CD8-positive, alpha-beta memory T cell (primary cell): ENCODE measurements at regions not wholly inside any gene's neighbourhood (a gene's known extent, or its start where the extent isn't known, plus 50 kb on each side); places are given as distances from the start of the nearest gene placed in this dataset.

ENCODE experiments used
- CTCF ChIA-PET: fragments of 350-600 bp; sonication (Branson Sonifier 250); formaldehyde crosslinking; loops from one replicate; lab custom pipeline; 2021; ENCODE audit warnings: antibody characterized with exemption; lab: Charles Lee
- POLR2A ChIA-PET: fragments of 350-600 bp; sonication (Branson Sonifier 250); formaldehyde crosslinking; loops from one replicate; lab custom pipeline; 2021; ENCODE audit warnings: antibody characterized with exemption; lab: Charles Lee
- DNase-seq, 5 donors: peaks; one replicate each; pipeline versions ENCODE4 v3.0.0 to v3.0.0-alpha.2; 2020 to 2022; ENCODE audit warnings: mixed read lengths in 1 of 5
- H3K27ac ChIP-seq: one replicate; pipeline ENCODE4 v1.7.0; 2013; ENCODE audit warnings: low read depth, mild to moderate bottlenecking, low read length, moderate library complexity
- H3K27me3 ChIP-seq: 2 replicates; pipeline ENCODE4 v1.7.0; 2013; ENCODE audit warnings: low read length, mild to moderate bottlenecking; ENCODE audit not compliant: insufficient read depth, poor library complexity, severe bottlenecking
- H3K36me3 ChIP-seq: 2 replicates; pipeline ENCODE4 v1.7.0; 2013; ENCODE audit warnings: mild to moderate bottlenecking, low read length, moderate library complexity; ENCODE audit not compliant: insufficient read depth
- H3K4me1 ChIP-seq: 2 replicates; pipeline ENCODE4 v1.7.0; 2013; ENCODE audit warnings: mild to moderate bottlenecking, low read length, moderate library complexity; ENCODE audit not compliant: insufficient read depth
- H3K4me3 ChIP-seq: 2 replicates; pipeline ENCODE4 v1.7.0; 2013; ENCODE audit warnings: mild to moderate bottlenecking, low read length
- H3K9me3 ChIP-seq: 2 replicates; pipeline ENCODE4 v1.7.0; 2013; ENCODE audit warnings: mild to moderate bottlenecking, low read length
- H3K27ac Mint-ChIP-seq, 8 donors: one replicate each; pipeline ENCODE4 v1.8.0; 2020 to 2021; ENCODE audit warnings: mixed read lengths in 8 of 8, mild to moderate bottlenecking in 6 of 8, inconsistent platforms in 3 of 8, moderate library complexity in 3 of 8
- H3K27me3 Mint-ChIP-seq, 2 donors: one replicate each; pipeline ENCODE4 v1.8.0; 2020 to 2021; ENCODE audit warnings: mixed read lengths in 2 of 2, mild to moderate bottlenecking in 1 of 2, moderate library complexity in 1 of 2
- H3K36me3 Mint-ChIP-seq, 3 donors: one replicate each; pipeline ENCODE4 v1.8.0; 2020 to 2021; ENCODE audit warnings: mixed read lengths in 3 of 3, inconsistent platforms in 1 of 3, mild to moderate bottlenecking in 1 of 3
- H3K4me1 Mint-ChIP-seq, 3 donors: one replicate each; pipeline ENCODE4 v1.8.0; 2020 to 2021; ENCODE audit warnings: mixed read lengths in 3 of 3, inconsistent platforms in 1 of 3, mild to moderate bottlenecking in 1 of 3
- H3K4me3 Mint-ChIP-seq, 7 donors: one replicate each; pipeline ENCODE4 v1.8.0; 2020 to 2021; ENCODE audit warnings: mixed read lengths in 7 of 7, mild to moderate bottlenecking in 6 of 7, moderate library complexity in 4 of 7, inconsistent platforms in 2 of 7
- H3K9me3 Mint-ChIP-seq, 5 donors: one replicate each; pipeline ENCODE4 v1.8.0; 2020 to 2022; ENCODE audit warnings: mixed read lengths in 5 of 5, mild to moderate bottlenecking in 3 of 5, moderate library complexity in 2 of 5, inconsistent platforms in 1 of 5

- Histone ChIP-seq H3K4me3 (no peak overlapping the region), H3K36me3 (no peaks in the 10 kb centered on the region), H3K27ac (no peak overlapping the region), H3K9me3 (no peaks in the 10 kb centered on the region), H3K4me1 (no peaks in the 10 kb centered on the region), H3K27me3 (peaks cover 3% of the 10 kb centered on the region)
- POLR2A ChIA-PET = no interaction called here
- DNase-seq = no peak
- CTCF ChIA-PET = no interaction called here
- Mint-ChIP-seq H3K27ac (no peak overlapping the region), H3K36me3 (peaks cover 0 to 8% (median 2%) of the 10 kb centered on the region in 3 donors), H3K9me3 (peaks cover 11 to 25% (median 23%) of the 10 kb centered on the region in 5 donors), H3K27me3 (peaks cover 24 to 42% of the 10 kb centered on the region in 2 donors), H3K4me1 (no peaks in the 10 kb centered on the region), H3K4me3 (no peak overlapping the region)
Measured at GRCh38 chr14:96653597-96653996, 143.6 kb upstream of the VRK1 start.

GRCh38 chr14:96658611-96659010 is 138.6 kb upstream of the VRK1 start:
- CTCF ChIA-PET = no interaction called here
- H3K4me3 Mint-ChIP-seq = no peak overlapping the region

GRCh38 chr14:96660123-96660522 is 137.1 kb upstream of the VRK1 start:
- no peaks in the 10 kb centered on the region for H3K36me3 ChIP-seq
- CTCF ChIA-PET = no interaction called here
- Mint-ChIP-seq H3K27me3 (peaks cover 41 to 63% of the 10 kb centered on the region in 2 donors), H3K27ac (no peak overlapping the region), H3K36me3 (peaks cover 0 to 8% (median 2%) of the 10 kb centered on the region in 3 donors), H3K9me3 (peaks cover 7 to 28% (median 22%) of the 10 kb centered on the region in 5 donors), H3K4me1 (no peaks in the 10 kb centered on the region), H3K4me3 (no peak overlapping the region)
- H3K4me1 ChIP-seq = no peaks in the 10 kb centered on the region
- POLR2A ChIA-PET = no interaction called here
- H3K9me3 ChIP-seq = no peaks in the 10 kb centered on the region
- H3K4me3 ChIP-seq = no peak overlapping the region
- H3K27ac ChIP-seq = no peak overlapping the region
- peaks cover 13% of the 10 kb centered on the region for H3K27me3 ChIP-seq
- DNase-seq = no peak

More at GRCh38 chr14:96658611-96659010, 138.6 kb upstream of the VRK1 start:
- Mint-ChIP-seq H3K27me3 (peaks cover 42 to 58% of the 10 kb centered on the region in 2 donors), H3K4me1 (no peaks in the 10 kb centered on the region), H3K9me3 (peaks cover 7 to 28% (median 22%) of the 10 kb centered on the region in 5 donors), H3K27ac (no peak overlapping the region), H3K36me3 (peaks cover 0 to 8% (median 2%) of the 10 kb centered on the region in 3 donors)
- no peak for DNase-seq
- Histone ChIP-seq H3K4me1 (no peaks in the 10 kb centered on the region), H3K27ac (no peak overlapping the region), H3K4me3 (no peak overlapping the region), H3K9me3 (no peaks in the 10 kb centered on the region), H3K36me3 (no peaks in the 10 kb centered on the region), H3K27me3 (peaks cover 13% of the 10 kb centered on the region)
- POLR2A ChIA-PET = interaction anchor here (0.7 kb wide), 1 partner anchor 149 kb away, joined by 3 read pairs; no protein-coding TSS in a partner anchor

- Mint-ChIP-seq H3K9me3 (peaks cover 7 to 26% (median 22%) of the 10 kb centered on the region in 5 donors), H3K4me3 (no peak overlapping the region), H3K27me3 (peaks cover 41 to 64% of the 10 kb centered on the region in 2 donors), H3K27ac (no peak overlapping the region), H3K4me1 (no peaks in the 10 kb centered on the region), H3K36me3 (peaks cover 0 to 8% (median 2%) of the 10 kb centered on the region in 3 donors)
- no peaks in the 10 kb centered on the region for H3K9me3 ChIP-seq
- no peak for DNase-seq
- no peak overlapping the region for H3K4me3 ChIP-seq
- ChIA-PET POLR2A (no interaction called here), CTCF (no interaction called here)
- peaks cover 13% of the 10 kb centered on the region for H3K27me3 ChIP-seq
- H3K4me1 ChIP-seq = no peaks in the 10 kb centered on the region
- H3K27ac ChIP-seq = no peak overlapping the region
- H3K36me3 ChIP-seq = no peaks in the 10 kb centered on the region
Measured at GRCh38 chr14:96660667-96661066, 136.5 kb upstream of the VRK1 start.

- no peak overlapping the region for H3K4me3 Mint-ChIP-seq
- H3K27me3 Mint-ChIP-seq = peaks cover 45 to 68% of the 10 kb centered on the region in 2 donors
- DNase-seq = no peak
- no peaks in the 10 kb centered on the region for H3K4me1 Mint-ChIP-seq
- peaks cover 7 to 22% (median 15%) of the 10 kb centered on the region in 5 donors for H3K9me3 Mint-ChIP-seq
- ChIA-PET CTCF (interaction anchor here (1.2 kb wide), 1 partner anchor 9 kb away, joined by 3 read pairs; no protein-coding TSS in a partner anchor), POLR2A (no interaction called here)
- Histone ChIP-seq H3K4me3 (no peak overlapping the region), H3K27ac (no peak overlapping the region), H3K4me1 (no peaks in the 10 kb centered on the region), H3K9me3 (no peaks in the 10 kb centered on the region), H3K27me3 (peaks cover 13% of the 10 kb centered on the region), H3K36me3 (no peaks in the 10 kb centered on the region)
- H3K36me3 Mint-ChIP-seq = peaks cover 0 to 8% (median 2%) of the 10 kb centered on the region in 3 donors
- H3K27ac Mint-ChIP-seq = no peak overlapping the region
Measured at GRCh38 chr14:96661244-96661969, 135.8 kb upstream of the VRK1 start.

GRCh38 chr14:96662116-96662970 is 134.8 kb upstream of the VRK1 start:
- ChIA-PET CTCF (interaction anchor here (1.2 kb wide), 1 partner anchor 8 kb away, joined by 3 read pairs; no protein-coding TSS in a partner anchor), POLR2A (no interaction called here)
- Histone ChIP-seq H3K4me1 (no peaks in the 10 kb centered on the region), H3K27ac (no peak overlapping the region), H3K36me3 (no peaks in the 10 kb centered on the region), H3K9me3 (no peaks in the 10 kb centered on the region), H3K4me3 (no peak overlapping the region), H3K27me3 (peaks cover 13% of the 10 kb centered on the region)
- peaks cover 4 to 14% (median 8%) of the 10 kb centered on the region in 5 donors for H3K9me3 Mint-ChIP-seq
- H3K27ac Mint-ChIP-seq = no peak overlapping the region
- no peak overlapping the region for H3K4me3 Mint-ChIP-seq
- no peaks in the 10 kb centered on the region for H3K4me1 Mint-ChIP-seq
- no peak for DNase-seq
- peaks cover 0 to 5% (median 2%) of the 10 kb centered on the region in 3 donors for H3K36me3 Mint-ChIP-seq
- H3K27me3 Mint-ChIP-seq = peaks cover 40 to 68% of the 10 kb centered on the region in 2 donors

GRCh38 chr14:96663076-96663475 is 134.1 kb upstream of the VRK1 start:
- DNase-seq = no peak
- Histone ChIP-seq H3K27me3 (peaks cover 13% of the 10 kb centered on the region), H3K9me3 (no peaks in the 10 kb centered on the region), H3K4me3 (no peak overlapping the region), H3K36me3 (no peaks in the 10 kb centered on the region), H3K4me1 (no peaks in the 10 kb centered on the region), H3K27ac (no peak overlapping the region)
- Mint-ChIP-seq H3K4me1 (no peaks in the 10 kb centered on the region), H3K27me3 (peaks cover 38 to 69% of the 10 kb centered on the region in 2 donors), H3K4me3 (no peak overlapping the region), H3K27ac (no peak overlapping the region), H3K9me3 (peaks cover 0 to 8% (median 3%) of the 10 kb centered on the region in 5 donors), H3K36me3 (no peaks in the 10 kb centered on the region)
- POLR2A ChIA-PET = no interaction called here
- CTCF ChIA-PET = no interaction called here
